NCI-H82 (cell line): ENCODE measurements at regions not wholly inside any gene's neighbourhood (a gene's known extent, or its start where the extent isn't known, plus 50 kb on each side); places are given as distances from the start of the nearest gene placed in this dataset.

Source experiments
- DNase-seq: peaks from one replicate; lab custom pipeline; 2025; lab: John Stamatoyannopoulos, UW

- DNase-seq, result no peak
These were observed 51.9 kb upstream of the DBX2 start for GRCh38 chr12:45102818-45103217.

- DNase-seq, result no peak
These were observed 55.1 kb upstream of the DBX2 start for GRCh38 chr12:45105996-45106395.

- no peak for DNase-seq
These were observed 61.4 kb upstream of the DBX2 start for GRCh38 chr12:45112306-45112705.

- peak; percentile 4 for DNase-seq
These were observed 70.3 kb upstream of the DBX2 start for GRCh38 chr12:45121224-45121623.

- peak; percentile 54 for DNase-seq
These were observed 72.0 kb upstream of the DBX2 start for GRCh38 chr12:45122768-45123380.

- DNase-seq, result no peak
These were observed 73.7 kb upstream of the DBX2 start for GRCh38 chr12:45124485-45125155.

GRCh38 chr12:45125997-45126396 lies 75.1 kb upstream of the DBX2 start:
- no peak for DNase-seq

GRCh38 chr12:45128637-45129036 lies 77.7 kb upstream of the DBX2 start:
- no peak for DNase-seq

- DNase-seq, result peak; percentile 80
These were observed 80.0 kb upstream of the DBX2 start for GRCh38 chr12:45130881-45131281.

GRCh38 chr12:45131506-45131905 lies 80.6 kb upstream of the DBX2 start:
- no peak for DNase-seq

- DNase-seq, result no peak
These were observed 77.3 kb upstream of the ANO6 start for GRCh38 chr12:45138609-45139008.

- DNase-seq, result no peak
These were observed 67.9 kb upstream of the ANO6 start for GRCh38 chr12:45148006-45148405.

GRCh38 chr12:45148619-45149018 lies 67.3 kb upstream of the ANO6 start:
- DNase-seq, result no peak

- DNase-seq, result no peak
These were observed 50.6 kb upstream of the ANO6 start for GRCh38 chr12:45165284-45165683.

- DNase-seq, result no peak
These were observed 49.8 kb upstream of the ANO6 start for GRCh38 chr12:45166056-45166455.
